NAMALWA (cell line): ENCODE measurements at regions not wholly inside any gene's neighbourhood (a gene's known extent, or its start where the extent isn't known, plus 50 kb on each side); places are given as distances from the start of the nearest gene placed in this dataset.

Experiments used
- DNase-seq: peaks from one replicate; pipeline ENCODE4 v3.0.0-alpha.2; 2015; ENCODE audit warnings: low spot score

DNA sequence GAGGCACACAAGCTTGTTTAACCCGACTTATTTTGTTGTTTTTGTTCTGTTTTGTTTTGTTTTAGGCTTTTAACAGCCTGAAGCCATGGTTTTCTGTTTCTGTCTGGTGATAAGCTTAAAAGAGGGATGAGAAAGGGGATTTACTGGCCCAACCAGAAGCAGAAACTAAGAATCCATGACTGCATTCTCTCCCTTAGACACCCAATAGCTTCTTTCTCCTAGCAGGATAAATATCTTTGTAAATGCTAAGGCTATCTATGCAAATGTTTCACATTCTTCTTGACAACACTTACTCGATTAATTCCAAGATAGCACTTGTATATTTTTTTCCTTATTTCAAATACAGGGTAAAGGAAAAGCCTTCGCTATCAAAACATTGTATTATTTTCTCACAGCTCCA is 53.7 kb upstream of the SMAD1 start:
- DNase-seq = no peak

DNA sequence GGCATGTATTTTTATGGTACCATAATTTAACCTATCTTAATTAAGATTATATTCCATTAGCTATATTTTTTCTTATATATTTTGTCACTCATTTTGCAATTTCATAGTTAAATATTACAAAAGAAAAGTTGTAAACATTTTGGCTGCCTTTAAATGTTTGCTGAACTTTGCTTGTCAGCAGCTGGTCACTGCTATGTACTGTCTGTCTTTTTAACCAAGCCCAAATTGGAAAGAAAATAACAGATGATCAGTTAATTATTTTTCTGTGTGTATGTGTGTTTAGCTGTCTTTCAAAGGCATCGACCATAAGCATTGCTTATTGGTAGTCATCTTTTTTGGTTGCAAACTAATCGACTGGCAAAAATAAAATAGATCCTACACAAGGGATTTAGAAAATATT is 54.4 kb upstream of the SMAD1 start:
- no peak for DNase-seq

DNA sequence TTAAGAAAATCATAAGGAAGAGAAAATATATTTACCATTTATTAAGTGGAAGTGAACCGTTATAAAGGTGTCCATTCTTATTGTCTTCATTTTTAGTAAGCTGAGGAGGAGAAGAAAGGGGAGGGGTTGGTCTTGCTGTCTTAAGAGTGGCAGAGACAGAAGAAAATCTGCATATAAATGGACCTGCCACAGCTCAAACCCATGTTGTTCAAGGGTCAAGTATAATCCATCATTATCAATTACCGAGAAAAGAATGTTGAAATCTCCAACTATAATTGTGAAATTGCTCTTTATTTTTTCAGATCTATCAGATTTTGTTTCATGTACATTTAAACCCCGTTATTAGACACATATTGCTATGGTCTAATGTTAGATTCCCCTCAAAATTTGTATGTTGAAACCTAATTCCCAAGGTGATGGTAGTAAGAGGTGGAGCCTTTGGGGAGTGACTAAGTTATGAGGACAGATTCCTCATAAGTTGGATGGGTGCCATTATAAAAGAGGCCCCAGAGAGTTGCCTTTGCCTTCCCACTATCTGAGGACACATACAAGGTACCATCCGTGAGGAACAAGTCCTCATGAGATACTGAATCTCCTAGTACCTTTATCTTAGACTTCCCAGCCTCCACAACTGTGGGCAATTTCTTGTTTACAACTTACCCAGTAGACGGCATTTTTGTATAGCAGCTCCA is 58.5 kb upstream of the SMAD1 start:
- no peak for DNase-seq

DNA sequence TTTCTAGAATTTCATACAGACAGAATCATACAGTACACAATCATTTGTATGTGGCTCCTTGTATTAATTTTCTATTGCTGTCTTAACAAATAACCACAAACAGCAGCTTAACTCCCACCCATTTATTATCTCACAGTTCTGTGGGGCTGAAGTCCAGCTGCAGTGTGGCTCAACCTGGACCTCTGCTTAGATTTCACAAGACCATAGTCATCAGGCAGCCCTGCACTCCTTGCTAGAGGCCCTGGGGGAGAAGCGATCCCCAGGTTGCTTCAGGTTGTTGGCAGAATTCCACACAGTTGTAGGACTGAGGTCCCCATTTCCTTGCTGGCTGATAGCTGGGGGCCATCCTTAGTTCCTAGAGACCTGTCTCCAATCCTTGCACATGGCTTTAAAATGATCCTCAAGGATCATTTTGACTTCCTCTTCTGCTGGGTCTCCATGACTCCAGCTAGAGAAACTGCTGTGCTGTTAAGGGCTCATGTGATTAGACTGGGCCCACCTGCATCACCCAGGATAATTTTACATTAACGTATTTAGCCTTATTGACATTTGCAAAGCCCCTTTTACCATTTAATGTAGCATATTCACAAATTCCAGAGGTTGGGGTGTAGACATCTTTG is 60.9 kb upstream of the SMAD1 start:
- DNase-seq = no peak

DNA sequence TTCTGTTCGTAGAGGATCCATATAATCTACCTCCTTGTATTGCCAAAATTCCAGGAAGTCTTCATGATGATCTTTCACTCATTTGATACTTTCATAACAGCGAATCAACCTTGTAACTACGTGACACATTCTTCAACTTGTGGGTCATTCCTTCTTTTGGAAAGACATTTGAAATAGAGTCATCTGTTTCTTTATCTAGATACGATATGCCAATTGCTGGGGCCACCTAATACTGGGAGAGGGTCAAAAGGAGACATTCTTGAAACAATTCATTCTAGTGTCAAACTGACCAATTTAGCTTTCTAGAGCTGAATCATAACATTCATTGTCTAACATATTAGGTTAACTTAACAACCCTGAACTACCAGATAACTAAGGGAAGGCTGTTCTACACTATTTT is 62.9 kb upstream of the SMAD1 start:
- no peak for DNase-seq

DNA sequence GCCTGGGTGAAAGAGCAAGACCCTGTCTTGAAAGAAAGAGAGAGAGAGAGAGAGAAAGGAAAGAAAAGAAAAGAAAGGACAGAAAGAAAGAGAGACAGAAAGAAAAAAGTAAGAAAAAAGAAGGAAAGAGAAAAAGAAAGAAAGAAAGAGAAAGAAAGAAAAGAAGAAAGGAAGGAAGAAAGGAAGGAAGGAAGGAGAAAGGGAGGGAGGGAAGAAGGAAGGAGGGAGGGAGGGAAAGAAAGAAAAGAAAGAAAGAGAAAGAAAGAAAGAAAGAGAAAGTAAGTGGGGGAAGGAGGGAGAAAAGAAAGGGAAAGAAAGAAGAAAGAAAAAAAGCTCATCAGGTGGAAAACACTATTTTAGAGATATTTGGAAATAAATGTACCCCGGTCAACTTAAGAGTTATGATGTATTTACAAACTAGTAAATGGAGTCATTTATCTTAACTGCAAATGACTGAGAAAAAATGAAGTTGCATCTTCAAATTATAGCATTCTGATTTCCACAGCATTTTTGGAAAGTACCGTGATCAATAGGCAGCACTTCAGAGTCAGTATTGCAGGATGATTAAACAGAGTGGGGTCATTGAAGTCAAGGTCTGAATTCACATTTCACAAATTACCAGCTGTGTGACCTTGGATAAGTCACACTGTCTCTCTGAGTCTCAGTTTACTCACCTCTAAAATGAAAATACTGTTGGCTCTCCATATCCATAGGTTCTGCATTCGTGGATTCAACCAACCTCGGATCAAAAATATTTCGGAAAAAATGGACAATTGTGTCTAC is 64.1 kb upstream of the SMAD1 start:
- DNase-seq = no peak

DNA sequence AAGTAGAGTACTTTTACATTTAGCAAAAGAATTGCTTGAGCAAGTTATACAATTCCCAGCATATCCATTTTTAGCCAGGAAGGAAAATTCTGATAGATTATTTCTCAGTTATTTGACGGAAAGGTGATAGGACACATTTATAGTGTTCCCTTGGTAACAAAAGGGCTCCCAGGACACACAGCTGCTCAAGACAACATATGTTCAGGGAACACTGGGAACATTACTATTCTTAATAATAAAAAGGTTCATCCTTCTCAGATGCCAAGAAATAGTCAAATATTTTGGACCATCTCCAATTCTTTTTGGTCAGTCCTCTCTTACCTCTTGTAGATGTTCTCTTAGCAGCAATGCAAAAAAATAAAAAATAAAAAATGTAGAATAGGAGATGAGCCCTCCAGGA is 66.8 kb upstream of the SMAD1 start:
- no peak for DNase-seq

DNA sequence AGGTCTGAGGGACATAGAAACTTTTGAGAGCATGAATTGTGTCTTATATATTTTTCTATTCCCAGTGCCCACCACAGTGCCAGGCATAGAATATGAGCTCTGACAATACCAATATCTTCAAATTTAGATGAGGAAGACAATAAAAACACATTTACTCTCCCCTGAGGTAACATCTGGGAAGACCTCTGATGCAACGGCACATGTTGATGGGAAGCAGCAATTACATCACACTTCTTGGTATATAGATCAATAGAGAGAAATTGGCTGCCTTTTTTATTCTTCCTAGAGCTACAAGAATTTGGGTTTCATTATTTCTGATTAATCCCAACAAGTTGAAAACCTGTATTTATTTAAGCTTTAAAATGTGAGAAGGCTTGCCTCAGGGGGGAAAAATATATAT is 67.4 kb upstream of the SMAD1 start:
- no peak for DNase-seq

DNA sequence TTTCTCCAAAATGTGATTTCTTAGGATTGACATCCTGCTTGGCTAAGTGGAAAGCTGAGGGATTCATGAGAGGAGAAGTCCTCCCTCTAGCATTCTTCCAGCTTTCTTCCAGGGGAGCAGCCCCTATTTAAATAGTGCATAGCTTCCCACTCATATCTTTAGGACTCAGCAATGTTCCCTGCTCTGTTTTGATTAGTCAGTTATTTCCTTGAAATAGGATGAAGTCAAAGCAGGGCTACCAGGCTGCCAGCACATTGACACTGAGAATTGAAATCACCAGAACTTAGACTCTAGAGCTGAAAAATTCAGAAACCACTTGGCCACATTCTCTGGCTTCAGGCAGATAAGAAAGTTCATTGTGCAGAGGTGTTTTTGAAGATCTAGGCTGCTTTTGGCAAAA is 74.7 kb upstream of the SMAD1 start:
- DNase-seq = no peak

DNA sequence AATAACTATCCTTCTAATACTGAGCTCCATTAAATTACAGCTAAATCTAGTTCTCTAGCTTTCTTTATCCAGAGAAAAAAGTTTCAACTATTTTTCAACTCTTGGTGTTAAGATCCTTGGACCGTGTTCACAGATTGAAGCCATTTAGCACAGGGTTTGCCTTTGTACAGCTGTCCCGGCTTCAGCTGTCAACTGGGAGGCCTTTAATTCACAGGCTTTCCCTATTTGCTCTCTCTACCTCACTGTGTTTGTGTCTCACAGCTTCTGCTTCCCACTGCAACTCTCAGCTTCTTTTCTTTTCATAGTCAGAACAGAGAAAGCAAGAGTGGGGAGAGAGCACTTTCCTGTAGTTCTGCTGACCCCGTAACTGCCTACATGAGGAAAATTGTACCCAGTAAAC is 76.9 kb upstream of the SMAD1 start:
- no peak for DNase-seq

DNA sequence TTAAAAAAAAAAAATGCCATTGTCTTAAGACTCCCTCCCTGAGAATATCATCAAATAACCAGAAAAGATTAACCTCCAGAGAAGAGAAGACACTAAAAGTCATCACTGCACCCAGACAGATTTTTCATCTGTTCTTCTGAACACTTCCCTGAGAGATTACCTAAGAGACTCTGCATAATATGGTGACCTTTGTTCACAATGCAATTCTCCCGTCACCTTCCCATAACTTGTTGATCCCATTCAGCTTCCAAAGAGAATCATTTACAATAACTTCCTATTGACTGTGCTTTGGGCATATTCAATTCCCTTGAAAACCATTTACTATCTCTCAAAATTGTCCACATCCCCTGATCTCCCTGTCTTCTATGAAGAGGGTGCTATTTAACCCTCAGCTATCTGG is 85.1 kb upstream of the SMAD1 start:
- DNase-seq = no peak

DNA sequence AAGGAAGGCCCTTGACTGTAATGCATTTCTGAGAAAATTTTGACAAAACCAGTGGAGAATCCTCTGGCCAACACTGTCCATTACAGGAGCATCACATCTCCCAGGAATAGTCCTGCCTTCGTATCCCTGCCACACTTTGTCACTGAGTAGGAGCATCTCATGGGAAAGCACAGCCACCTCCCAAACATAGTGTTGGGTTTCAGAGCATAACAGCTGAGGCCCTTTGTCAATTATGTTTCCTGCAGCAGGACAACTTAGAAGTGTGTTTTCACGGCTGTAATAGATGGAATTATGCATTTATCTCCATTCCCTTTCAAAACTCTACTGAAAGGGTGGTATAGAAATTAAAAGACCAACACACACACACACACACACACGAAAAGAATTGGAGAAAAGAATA is 91.1 kb upstream of the SMAD1 start:
- DNase-seq = no peak

DNA sequence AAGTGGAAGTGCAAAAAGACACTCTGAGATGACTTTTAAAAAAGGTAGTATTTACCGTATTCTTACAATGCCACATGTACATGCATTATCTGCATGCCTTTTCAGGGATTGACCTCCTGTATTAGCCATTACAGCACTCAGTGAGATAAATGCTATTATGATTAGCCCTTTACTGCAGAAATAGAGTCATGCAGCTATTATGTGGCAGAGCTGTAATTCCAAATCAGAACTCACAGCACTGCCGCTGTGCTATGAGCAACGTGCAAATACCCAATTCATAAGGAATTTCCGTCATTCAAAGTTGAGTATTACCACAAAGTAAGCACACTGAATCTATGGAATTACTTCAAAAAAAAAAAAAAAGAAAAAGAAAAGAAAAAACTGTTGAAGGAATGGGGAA is 92.1 kb upstream of the SMAD1 start:
- DNase-seq = no peak

DNA sequence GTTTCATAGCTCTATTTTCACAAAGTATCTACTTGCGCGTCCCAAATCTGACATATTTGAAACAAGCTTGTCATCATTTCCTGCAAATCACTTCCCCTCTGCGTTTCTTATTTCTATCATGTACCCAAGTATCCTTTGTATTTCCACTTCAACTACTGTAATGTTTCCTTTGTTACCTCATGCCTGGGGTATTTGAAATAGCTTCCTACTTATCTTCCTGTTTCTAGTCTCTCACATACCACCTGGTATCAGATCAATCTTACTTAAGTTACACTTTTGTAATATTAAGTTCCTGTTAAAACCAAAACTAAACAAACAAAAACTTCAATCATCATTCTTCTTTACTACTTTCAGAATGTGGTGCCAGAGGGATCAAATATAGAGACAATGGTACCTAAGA is 93.6 kb upstream of the SMAD1 start:
- DNase-seq = no peak

DNA sequence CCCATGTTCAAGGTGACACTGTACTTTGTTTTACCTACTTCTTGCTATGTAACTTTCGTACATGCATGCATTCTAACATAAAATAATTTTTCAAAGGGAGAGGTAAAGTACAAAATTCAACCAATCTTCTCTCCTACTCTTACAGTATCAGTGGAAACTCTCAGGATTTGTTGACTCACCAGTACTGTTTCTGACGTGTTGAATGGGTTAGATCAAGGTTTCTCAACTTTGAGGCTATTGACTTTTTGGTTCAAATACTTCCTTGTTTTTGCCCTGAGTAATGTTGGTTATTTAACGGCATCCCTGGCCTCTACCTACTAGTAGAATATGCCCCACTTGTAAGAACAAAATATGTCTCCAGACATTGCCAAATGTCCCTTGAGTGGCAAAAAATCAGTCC is 94.6 kb upstream of the SMAD1 start:
- DNase-seq = no peak

DNA sequence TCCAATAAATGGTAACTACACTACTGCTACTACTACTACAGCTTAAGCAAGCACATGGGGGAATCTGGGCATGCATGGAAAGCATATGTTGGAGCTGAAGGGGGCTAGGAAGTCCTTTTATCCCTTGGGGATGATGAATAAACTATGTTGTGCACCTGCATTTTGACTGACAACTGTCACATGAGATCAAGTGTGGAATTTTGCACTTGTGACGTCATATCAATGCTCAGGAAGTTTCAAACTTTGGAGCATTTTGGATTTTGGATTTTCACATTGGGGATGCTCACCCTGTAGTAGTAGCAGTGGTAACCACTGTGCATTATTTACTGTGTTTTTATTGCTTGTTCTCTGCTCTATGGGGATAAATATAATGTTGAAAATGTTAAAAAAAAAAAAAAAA is 100.5 kb upstream of the SMAD1 start:
- no peak for DNase-seq

DNA sequence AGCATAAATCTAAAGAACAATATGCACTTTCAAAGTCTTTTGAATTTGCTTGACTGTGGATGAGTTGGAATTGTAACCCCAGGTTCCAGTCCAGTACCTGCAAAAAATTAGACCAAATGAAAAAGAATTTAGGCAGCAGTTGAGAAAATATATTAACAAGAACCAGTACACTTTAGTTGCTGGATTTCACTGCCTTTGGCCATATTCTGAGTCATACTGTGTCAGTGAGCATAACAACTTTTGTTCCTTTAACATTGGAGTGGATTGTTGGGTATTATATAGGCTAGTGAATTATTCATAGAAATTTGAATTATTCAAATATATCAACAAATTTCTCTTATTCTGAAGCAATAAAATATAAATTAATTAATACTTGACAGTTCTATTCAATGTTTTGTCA is 101.5 kb upstream of the SMAD1 start:
- DNase-seq = no peak

DNA sequence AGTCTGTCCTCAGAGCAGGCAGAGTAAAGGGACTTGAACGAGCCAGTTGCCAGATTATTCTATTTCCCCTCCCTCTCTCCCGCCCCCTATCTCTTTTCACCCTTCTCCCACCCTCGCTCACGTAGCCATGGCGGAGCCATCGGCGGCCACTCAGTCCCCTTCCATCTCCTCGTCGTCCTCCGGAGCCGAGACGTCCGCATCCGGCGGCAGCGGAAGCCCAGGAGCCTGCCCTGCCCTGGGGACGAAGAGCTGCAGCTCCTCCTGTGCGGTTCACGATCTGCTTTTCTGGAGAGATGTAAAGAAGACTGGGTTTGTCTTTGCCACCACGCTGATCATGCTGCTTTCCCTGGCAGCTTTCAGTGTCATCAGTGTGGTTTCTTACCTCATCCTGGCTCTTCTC is 106.2 kb upstream of the SMAD1 start:
- DNase-seq = no peak

DNA sequence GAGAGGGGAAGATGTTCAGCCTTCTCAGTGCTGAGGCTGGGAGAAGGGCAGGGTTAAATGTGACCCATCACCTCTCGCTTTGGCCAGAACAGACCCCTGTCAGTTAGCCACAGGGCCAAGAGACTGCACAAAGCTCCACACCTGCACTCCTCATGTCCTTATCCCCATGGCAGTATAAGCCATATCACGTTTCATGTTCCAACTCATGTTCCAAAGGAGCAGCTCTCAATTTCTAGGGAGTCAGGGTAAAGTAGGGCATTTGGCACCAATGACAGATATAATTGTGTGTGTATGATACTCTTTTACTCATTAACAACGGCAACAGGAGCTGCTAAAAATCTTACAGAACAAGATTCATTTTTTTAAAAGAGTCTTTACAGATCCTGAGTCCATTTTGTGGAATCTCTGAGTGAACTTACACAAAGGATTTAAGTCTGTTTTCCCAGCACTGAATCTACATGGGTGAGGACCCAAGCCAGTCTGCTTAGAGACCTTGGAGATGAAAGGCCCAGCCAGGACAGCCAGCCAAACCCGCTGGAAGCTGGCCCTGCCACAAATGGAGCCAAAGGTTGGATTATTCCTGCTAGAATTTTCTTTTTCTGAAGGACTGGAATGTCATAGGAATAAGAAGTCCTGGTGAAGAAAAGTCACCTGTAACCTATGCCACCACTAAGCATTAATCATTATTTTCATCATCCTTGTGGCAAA is 129.1 kb upstream of the SMAD1 start:
- no peak for DNase-seq

DNA sequence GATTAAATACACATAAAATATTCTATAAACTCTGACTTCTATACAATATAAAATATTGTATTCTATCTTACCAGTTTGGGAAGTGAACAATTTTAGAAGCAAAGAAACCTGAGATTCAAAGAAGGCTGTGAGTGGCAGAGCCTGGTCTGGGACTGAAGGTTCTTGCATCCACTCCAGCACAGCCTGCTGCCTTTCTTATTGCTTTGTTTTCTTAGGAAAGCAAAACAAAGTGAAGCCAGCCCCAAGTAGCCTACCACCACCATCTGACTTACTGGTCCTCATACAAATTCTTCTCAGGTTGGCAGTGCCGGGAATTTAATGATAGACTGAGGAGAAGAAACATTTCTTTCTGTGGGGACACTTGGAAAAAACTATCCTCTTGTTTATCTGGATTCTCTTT is 129.7 kb upstream of the SMAD1 start:
- no peak for DNase-seq

DNA sequence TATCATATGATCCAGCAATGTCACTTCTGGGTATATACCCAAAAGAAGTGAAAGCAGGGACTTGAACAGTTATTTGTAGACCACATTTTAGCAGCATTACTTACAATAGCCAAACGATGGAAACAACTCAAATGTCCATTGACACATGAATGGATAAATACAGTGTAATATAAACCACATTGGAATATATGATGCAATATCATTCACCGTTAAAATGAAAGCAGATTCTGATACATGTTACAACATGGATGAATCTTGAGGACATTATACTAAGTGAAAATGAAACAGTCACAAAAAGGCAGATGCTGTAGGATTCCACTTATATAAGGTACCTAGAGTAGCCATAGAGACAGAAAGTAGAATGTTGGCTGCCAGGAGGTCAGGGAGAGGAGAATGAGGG is 130.5 kb upstream of the SMAD1 start:
- DNase-seq = no peak

DNA sequence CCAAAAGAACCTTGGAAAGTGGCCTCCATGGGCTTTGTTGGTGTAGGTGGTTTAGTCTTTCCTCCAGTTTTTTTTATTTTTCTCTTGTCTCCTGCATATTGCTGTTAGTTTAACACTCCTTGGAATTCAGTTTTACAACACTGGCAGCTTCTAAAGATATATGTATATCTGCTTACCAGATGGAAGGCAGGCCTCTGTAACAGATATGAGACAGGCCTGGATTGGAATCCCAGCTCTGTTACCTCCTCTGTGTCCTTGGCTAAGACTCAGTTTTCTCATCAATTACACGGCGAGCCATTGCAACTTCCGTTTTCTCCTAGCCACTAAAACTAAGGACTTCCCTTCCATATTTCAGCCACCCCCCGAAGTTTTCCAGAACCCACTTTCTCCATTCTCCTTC is 133.4 kb upstream of the SMAD1 start:
- DNase-seq = no peak

DNA sequence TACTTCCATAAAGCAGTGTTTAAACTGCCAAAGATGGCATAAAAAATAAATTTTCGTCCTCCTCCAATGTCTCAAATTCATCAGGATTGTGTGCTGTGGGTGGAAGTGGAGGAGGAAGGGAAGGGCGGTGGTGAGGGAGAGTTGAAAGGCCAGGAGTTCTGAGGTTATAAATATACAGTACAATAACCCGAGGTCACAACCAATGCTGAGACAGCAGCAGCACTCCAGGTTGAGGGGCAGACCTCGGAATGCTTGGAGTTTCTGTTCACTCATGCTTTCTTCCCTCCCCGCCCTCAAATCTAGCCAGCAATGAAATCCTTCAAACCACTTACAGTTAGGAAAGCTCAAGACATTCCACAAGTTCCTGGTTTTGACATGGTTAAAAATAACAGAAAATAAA is 134.0 kb upstream of the SMAD1 start:
- DNase-seq = no peak
